Fibroblast of skin of left quadriceps (primary cell): ENCODE measurements at regions not wholly inside any gene's neighbourhood (a gene's known extent, or its start where the extent isn't known, plus 50 kb on each side); places are given as distances from the start of the nearest gene placed in this dataset.

Experiments used
- DNase-seq, 2 experiments: peaks; one replicate each; pipeline ENCODE4 v3.0.0-alpha.2; 2013; ENCODE audit warnings: low read depth in 2 of 2

DNA sequence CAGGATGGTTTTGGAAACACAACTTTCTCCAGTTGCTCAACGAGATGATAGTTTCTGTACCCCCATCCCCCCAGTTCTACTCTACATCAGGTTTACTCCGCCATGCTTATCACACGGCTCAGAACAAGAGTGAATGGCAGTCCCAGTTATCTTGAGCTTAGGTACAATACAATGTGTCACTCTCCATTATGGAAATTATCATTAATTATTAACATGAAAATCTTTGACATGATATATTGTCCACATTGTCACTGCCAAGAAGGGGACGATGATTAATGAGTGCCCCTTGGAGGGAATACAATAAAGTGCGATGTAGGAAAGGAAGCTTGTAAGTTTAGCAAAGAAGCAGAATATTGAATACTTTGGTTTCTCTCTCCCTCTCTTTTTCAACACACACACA lies 252.6 kb upstream of the CFAP20DC start:
- DNase-seq = no peak

DNA sequence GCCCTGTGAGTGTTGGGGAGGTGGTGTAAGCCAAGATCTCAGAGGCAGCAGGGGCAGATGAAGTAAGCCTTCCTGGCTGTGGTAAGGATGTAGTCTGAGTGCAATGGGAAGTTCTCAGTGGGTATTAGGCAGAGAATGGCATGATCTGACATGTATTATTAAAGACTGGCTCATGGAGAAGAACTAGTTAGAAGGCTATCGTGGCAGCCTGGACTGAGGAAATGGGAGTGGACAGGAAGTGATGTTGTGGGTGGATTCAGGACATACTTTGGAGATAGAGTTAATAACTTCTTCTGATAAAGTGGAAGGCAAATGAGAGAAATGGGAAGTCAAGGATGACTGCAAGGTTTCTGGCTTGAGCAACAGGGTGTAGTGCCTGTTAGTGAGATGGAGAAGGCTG lies 250.9 kb upstream of the CFAP20DC start:
- no peak for DNase-seq

DNA sequence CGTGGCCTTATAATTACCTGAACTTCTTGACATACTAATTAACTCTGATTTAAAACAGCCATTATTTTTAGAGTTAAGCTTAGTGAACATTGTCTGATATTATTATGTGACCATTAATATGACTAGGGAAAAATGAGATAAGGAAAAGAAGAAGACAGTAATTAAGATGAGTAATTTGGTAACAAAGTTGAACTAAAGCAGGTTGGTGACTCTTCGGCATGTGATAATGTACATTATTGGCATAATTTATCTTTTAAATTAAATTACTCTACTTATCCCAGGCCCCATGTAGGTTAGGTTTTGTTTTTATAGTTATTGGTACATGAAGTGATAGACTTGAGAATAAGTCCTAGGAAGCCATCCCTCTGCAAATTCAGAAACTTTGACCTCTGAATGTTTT lies 249.7 kb upstream of the CFAP20DC start:
- DNase-seq = no peak

DNA sequence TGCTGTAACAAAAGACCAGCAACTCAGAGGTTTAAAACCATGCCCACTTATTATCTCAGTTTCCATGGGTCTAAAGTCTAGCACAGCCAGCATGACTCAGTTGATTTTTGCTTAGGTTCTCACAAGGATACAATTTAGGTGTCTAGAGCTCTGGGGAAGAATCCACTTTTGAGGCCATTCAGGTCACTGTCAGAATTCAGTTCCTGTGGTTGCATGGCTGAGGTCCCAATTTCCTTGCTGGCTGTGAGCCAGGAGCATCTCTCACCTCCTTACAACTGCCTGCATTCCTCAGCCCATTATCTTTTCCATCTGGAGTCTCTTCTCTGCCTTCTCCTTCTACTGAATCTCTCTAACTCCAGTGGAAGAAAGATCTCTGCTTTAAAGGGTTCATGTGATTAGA lies 240.5 kb upstream of the CFAP20DC start:
- DNase-seq = peak in 1 of 2 experiments; percentile 34

DNA sequence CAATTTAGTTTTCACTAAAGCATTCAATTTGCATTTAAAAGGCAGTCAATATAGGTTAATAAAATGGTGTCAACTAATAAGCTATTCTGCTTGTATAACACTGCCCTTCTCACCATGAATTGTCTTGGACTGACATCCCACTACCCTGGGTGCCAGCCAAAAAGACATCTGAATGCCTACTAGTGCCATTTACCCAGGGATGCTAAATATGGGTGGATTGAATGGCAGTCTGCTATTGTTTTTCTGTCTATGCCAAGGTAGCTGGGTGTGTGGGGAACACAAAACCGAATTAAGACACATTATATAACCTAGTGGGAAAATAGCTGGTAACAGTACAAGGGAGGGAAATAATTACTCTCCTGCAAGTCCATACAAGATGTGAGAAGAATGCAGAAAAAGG lies 240.0 kb upstream of the CFAP20DC start:
- no peak for DNase-seq

DNA sequence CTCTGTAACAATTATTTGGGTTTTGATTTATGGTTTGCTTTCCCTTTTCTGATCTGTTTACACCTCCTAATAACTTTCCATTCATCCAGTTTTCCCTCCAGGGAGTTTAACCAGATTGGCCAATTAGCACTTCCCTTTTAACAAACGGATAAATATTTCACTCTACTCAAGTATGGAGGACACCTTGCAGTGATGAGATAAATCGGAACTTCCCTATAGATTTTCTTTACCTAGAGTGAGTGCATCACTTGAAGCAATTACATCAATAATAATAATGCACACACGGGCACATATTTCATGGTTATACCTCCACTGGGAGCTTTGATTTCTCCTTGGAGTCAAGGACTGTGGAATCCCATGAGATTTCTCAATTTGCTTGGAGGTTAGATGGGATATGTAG lies 239.1 kb upstream of the CFAP20DC start:
- DNase-seq = no peak

DNA sequence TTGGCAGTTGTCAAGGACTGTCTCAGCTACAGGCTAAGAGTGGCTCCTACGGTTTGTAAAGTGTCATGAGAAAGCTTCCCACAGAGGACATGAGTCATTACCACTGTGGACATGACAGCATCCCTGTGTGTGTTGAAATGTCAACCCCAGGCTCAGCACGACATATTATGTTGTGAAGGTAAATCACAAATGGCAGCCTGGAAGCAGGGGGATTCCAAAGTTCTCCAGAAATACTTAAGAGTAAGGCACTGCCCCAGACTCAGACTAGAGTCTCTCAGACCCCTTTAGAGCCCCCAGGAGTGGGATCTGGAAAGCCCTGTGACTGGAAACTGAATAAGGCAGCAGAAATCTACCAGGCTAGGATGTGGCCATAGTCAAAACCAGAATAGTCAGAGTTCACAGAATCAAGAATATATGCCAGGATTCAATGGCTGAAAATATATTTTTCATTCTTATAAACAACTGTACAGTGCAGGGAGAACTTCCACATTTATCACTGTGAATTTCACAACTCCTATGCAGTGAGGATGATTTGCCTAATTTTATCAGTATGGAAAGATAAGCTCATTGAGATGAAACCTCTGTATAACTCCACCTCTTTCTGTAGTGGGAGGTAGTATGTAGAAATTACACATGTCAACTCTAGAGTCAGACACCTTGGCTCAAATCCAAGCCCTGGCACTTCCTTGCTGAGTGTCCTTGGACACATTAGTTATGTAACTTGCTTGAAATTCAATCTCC lies 237.1 kb upstream of the CFAP20DC start:
- DNase-seq = no peak

DNA sequence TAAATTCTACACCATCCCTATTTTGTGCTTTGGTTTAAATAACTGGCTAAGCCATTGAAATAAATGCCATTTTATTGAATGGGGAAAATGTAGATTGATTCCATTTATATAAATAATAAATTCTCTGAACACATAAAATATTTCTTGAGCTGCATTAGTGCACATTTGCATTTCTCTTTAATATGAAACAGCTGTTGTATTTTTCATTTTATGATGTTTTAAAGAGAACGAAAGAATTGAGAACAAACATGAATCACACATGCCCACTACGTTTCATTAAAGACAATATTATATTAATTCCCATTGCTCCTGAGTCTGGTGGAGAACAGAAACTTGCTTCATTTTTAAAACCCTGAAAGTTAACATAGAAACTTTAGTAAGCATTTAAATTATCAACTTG lies 235.7 kb upstream of the CFAP20DC start:
- DNase-seq = peak; percentile 28 to 42

DNA sequence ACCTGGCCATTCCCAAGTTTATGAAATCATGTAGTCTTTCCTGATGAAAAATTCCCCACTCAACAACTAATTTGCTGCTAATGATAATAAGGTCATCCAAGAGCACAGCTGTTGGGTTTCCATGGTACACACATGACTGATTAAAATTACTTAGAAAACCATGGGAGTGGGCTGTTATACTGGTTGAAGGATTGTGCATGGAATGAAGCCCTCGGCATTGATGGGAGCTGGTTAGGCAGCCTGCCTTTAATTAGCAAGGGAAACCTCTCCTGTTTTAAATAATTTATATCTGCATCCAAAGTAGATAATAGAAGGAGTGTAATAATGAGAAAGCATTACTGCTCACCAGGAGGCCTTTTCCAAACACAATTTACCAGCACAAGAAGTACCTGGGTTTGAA lies 235.1 kb upstream of the CFAP20DC start:
- no peak for DNase-seq

DNA sequence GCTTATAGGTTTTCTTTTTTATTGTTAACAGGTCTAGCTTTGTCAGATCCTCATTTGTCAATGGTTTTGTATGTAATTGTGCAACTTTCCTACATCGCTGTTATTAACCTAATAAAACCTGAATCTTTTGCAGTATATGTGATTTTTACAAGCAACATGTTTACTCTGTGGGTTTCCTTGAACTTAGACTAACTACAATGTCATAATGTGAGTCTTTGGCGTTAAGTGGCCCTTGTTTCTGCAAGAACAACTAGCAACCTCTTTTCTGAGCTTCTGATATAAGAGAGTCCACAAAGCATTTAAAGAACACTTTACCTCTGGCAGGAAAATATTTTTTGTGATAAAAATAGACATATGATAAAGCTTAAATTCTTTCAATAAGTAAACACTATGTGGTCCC lies 230.3 kb upstream of the CFAP20DC start:
- DNase-seq = no peak

DNA sequence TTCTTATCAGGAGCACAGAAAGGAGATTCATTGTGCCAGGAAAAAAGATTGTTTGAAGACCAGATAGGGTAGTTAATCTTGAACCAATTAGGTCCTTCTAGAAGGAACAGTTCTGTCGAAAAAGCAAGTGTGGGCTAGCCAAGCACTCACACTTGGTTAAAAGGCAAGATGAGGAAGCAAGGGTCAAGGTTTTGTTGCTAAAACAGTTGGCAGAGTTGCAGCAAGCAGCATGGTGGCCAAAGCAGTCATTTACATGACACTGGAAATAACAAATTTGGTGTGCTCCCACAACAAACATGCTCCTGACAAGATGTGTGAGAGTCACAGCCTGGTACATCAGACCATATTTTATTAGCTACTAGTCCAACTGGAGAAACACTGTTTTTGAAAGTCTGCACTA lies 228.0 kb upstream of the CFAP20DC start:
- DNase-seq = no peak

DNA sequence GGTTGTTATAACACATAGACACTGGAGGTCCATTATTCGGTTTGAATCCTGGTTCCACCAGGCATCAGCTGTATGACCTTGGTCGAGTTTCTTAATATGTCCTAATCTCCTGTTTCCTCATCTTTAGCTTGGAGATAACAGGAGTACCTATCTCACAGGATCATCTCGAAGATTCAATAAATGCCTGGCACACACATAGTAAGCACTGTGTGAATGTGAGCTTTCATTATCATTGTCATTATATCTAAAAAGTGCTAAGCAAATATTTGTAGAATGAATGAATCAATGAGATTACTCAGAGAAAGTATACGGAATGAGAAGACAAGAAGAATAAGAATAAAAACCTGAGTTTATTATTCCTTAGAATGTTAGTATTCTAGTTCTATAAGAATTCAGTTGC lies 227.4 kb upstream of the CFAP20DC start:
- DNase-seq = no peak

DNA sequence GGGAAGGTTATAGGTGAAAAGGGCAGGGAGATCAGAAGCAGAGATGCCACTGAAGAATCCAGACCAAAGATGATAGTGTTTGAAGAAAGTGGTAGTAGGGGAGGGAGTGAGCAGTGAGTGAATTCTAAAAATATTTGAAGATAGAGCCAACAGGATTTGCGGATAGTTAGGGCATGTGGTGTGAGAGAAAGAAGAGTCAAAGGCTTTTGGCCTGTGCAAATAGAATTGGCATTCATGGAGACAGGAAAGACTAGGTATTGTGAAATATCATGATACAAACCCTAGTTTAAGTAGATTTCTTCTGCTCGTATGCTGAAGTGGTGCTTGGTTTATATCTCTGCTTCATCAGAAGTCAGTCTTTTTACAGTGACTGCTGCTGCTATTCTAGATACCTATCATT lies 224.2 kb upstream of the CFAP20DC start:
- DNase-seq = no peak

DNA sequence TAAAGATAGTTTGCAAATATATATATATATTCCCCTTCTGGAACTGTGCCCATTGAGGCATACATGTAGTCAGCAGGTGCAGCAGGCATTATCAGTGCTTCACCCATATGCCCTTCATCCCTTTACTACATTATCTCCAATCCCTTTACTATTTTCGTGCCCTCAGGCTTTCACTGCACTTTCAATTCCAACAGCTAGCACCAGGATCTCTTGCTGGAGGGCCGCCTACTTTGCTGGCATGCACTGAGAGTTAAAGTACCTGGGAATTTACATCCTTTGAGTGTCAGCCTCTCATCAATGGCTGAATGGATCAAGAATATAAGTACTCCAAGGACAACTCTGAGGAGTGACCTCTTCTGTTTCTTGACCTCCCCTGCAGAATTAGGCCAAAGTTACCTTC lies 222.1 kb upstream of the CFAP20DC start:
- no peak for DNase-seq

DNA sequence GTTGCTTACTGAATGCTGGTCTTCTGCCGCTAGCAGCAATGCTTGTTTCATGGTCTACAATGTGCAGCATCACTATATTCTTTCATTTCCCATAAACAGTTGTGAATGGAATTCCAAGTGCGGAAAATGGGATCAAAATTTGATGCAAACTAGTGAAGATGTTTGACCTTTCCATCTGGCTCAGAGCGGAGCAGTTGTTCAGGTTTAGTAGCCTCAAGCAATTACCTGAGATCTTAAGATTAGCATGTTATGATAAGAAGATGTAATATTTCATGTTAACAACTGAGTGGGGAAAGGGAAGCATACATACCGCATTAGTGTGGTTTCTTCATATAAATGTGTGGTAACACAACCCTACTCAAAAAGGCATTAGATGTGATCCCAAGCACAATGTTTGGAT lies 221.1 kb upstream of the CFAP20DC start:
- DNase-seq = no peak

DNA sequence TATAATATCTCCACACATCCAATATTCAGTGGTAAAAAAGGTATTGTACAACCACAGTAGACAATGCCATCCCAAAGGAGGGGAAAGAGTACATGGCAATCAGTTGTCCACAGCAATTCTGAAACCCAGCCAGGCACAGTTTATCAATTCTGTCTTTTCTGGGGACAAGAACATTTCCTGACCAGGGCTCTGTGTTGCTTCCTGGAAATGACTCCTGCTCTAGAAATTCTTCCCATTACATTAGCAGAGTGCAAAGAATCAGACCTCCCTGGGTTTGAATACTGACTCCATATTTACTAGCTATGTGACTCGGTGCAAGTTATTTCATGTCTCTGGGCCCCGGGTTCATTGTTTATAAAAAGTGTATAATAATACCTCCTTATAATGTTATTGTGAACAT lies 220.4 kb upstream of the CFAP20DC start:
- DNase-seq = no peak

DNA sequence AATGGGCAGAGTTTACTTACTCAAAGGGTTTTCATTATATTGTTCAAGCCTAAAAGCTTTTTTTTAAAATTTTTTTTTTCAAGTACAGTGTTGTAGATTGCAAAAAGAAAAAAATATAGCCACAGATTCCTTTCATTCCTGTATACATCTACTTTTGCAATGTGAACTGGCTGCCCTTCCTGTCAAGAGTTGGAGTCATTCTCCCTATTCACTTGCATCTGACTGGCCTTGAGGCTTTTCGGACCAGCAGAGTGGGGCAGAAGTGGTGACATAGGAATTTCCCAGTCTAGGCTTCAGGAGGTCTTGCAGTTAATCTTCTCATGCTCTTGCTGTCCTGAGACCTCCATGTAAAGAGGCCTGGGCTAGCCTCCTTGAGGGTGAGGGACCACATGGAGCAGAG lies 218.3 kb upstream of the CFAP20DC start:
- no peak for DNase-seq

DNA sequence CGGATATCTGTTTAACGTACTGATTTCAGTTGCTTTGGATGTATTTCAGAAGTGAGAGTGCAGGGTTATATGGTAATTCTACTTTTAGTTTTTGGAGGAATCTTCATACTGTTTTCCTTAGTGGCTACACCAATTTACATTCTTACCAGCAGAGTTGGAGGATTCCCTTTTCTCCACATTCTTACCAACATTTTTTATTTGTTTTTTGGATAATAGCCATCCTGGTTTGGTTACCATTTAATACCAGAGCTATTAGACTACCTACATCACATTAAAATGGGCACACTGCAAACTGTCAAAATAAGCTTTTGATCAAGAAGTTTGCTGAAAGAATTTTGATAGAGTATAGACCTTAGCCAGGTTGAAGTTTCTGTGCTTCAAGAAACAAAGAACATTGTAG lies 217.2 kb upstream of the CFAP20DC start:
- DNase-seq = no peak

DNA sequence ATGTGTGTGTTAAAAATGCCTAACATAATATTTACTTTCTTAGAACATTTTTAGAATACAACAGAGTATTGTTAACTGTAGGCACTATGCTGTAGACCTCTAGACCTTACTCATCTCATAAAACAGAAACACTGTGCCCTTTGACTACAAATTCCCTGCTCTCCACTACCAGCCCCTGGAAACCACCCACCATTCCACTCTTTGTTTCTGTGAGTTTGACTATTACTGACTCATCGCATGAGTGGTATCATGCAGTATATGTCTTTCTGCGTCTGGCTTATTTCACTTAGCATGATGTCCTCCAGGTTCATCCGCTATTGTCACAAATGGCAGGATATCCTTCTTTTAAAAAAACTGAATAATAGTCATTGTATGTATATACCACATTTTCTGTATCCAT lies 216.7 kb upstream of the CFAP20DC start:
- no peak for DNase-seq

DNA sequence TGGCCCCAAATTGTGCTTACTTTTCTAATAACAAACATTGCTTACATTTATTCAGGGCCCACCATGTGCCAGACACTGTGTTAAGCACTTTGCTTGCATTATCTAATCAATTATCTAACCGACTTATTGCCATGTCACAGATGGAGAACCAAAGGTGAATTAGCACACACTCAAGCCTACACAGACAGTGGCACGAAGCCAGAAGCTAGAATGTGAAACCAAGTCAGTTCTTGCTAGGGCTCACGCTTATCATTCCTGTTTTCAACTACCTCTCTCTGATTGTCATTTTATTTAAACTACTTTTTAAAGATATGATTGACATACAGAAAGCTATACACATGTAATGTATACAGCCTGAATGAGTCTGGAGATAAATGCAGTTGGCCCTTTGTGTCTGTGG lies 215.7 kb upstream of the CFAP20DC start:
- DNase-seq = no peak

DNA sequence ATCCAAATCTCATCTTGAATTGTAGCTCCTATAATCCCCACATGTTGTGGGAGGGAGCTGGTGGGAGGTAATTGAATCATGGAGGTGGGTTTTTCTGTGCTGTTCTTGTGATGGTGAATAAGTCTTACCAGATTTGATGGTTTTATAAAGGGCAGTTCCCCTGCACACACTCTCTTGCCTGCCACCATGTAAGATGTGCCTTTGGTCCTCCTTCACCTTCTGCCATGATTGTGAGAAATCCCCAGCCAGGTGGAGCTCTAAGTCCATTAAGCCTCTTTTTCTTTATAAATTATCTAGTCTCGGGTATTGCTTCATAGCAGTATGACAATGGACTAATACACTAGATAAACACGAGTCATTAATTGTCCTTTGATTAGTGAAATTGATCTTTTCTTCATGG lies 214.5 kb upstream of the CFAP20DC start:
- DNase-seq = no peak

DNA sequence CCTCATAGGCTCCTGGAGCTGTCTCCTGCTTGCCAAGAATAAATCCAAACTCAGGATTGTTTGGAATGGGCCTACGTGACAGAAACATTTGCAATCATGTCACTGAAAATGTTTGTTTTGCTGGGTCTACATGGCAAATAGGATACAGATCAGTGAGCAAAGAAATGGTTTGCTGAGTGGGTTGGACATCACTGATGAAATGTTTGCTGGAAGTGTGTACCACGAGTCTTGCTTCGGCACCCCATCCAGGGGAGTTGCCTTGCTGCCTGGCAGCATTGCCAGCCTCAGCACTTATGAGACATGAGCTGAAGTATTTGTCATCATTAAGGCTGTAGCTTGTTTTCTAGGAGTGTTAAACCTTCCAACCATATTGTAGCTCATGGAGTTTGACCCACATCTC lies 213.3 kb upstream of the CFAP20DC start:
- DNase-seq = no peak

DNA sequence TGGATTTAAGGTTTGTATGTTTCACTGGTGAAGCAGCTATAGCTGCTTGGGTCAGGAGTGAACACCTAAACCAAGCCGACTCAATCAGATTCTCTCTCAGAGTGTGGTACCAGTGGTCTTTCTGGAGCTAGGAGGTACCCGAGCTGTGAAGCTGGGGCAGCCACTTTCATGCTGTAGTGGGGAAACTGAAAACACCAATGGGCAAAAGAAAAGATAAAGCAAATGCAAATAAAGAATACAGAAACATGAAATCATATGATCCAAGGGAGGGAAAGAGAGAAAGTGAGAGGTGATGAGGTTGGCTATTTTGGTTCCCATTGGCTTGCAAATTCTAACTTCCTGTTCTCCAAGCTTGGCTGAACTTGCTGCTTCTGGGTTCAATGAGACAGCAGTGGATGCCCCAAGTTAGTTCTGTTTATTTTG lies 212.3 kb upstream of the CFAP20DC start:
- no peak for DNase-seq

DNA sequence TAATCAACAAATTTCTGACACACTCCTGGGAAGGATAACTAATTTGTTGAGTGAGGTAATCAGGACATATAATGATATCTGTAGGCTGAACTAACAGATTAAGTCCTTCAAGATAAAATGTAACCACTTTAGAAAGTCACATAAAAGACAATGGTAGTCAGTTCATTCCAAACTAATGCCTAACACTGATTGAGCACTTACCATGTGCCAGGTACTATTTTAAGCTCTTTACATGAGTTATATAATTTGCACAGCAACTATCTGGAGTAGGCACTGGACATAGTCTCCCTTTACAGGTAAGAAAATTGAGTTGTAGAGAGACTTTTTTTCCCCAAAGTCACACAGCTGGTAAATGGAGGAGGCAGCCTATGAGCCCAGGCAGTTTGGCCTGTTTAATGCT lies 211.2 kb upstream of the CFAP20DC start:
- no peak for DNase-seq
